ENCODE measurements at regions not wholly inside any gene's neighbourhood (a gene's known extent, or its start where the extent isn't known, plus 50 kb on each side); places are given as distances from the start of the nearest gene placed in this dataset.

GRCh38 chr6:123744840-123745239, 58.8 kb upstream of the NKAIN2 start:
- TF ChIP-seq CTCF (IDR thresholded peaks at IDR 0.05), result no peak
- TF ChIP-seq POLR2A (IDR thresholded peaks at IDR 0.05), result no peak
